Lung (tissue), 11 donors: ENCODE measurements at regions not wholly inside any gene's neighbourhood (a gene's known extent, or its start where the extent isn't known, plus 50 kb on each side); places are given as distances from the start of the nearest gene placed in this dataset.
A peak's percentile ranks its signal among the peaks of the same experiment; 100 is the strongest.

Experiments
- ATAC-seq: fragments of 200-7000 bp; cut with Tn5 transposase; one replicate; pipeline ENCODE4 v1.9.1; 2020; ENCODE audit warnings: moderate number of reproducible peaks; ENCODE audit not compliant: insufficient read depth, low FRiP score
- DNase-seq, 3 donors: peaks; one replicate each; pipeline ENCODE4 v3.0.0-alpha.2; 2013 to 2017
- H3K27ac ChIP-seq, 2 donors: one replicate each; pipeline ENCODE4 v1.5.1; 2013; ENCODE audit warnings: mild to moderate bottlenecking in 2 of 2, moderate library complexity in 2 of 2, control low read depth in 1 of 2, inconsistent platforms in 1 of 2, low read depth in 1 of 2, low read length in 1 of 2
- H3K27me3 ChIP-seq, 3 donors: one replicate each; pipeline ENCODE4 v1.5.1; 2013; ENCODE audit warnings: low read length in 2 of 3; ENCODE audit not compliant: control insufficient read depth in 3 of 3, insufficient read depth in 3 of 3
- H3K36me3 ChIP-seq, 4 donors: one replicate each; pipeline ENCODE4 v1.5.1; 2013; ENCODE audit warnings: low read length in 4 of 4, mild to moderate bottlenecking in 1 of 4, moderate library complexity in 1 of 4; ENCODE audit not compliant: control insufficient read depth in 4 of 4, insufficient read depth in 4 of 4
- H3K4me1 ChIP-seq, 5 donors: one replicate each; pipeline ENCODE4 v1.5.1; 2013; ENCODE audit warnings: low read length in 5 of 5, mild to moderate bottlenecking in 2 of 5, moderate library complexity in 1 of 5; ENCODE audit not compliant: control insufficient read depth in 5 of 5, insufficient read depth in 5 of 5
- H3K4me3 ChIP-seq: one replicate; pipeline ENCODE4 v1.5.1; 2013; ENCODE audit warnings: mild to moderate bottlenecking, control low read depth, moderate library complexity
- H3K9ac ChIP-seq, 2 donors: one replicate each; pipeline ENCODE4 v1.5.1; 2013; ENCODE audit warnings: low read length in 2 of 2, control low read depth in 1 of 2; ENCODE audit not compliant: insufficient read depth in 1 of 2
- H3K9me3 ChIP-seq, 4 donors: one replicate each; pipeline ENCODE4 v1.5.1; 2013; ENCODE audit warnings: low read length in 3 of 4, mild to moderate bottlenecking in 1 of 4, moderate library complexity in 1 of 4; ENCODE audit not compliant: control insufficient read depth in 4 of 4, insufficient read depth in 3 of 4
- WGBS, 2 donors: extraction: QIAGEN DNeasy Blood & Tissue Kit; methylation state at CpG; one replicate each; pipeline ENCODE4 v1.1.7; 2013; 5-methylcytosine and 5-hydroxymethylcytosine counted together
- TF ChIP-seq, protein P1 (sequence below): IDR thresholded peaks from 2 replicates; pipeline ENCODE4 v1.5.1; 2012; ENCODE audit warnings: mild to moderate bottlenecking; ENCODE audit errors: control extremely low read depth, extremely low read depth
- donor health status: control.
- donor health status: control.
- donor health status: Bipolar disorder and iron deficiency.
- donor health status: healthy.
- donor health status: DM: yes; HTN: yes; CAD: no.

DNA sequence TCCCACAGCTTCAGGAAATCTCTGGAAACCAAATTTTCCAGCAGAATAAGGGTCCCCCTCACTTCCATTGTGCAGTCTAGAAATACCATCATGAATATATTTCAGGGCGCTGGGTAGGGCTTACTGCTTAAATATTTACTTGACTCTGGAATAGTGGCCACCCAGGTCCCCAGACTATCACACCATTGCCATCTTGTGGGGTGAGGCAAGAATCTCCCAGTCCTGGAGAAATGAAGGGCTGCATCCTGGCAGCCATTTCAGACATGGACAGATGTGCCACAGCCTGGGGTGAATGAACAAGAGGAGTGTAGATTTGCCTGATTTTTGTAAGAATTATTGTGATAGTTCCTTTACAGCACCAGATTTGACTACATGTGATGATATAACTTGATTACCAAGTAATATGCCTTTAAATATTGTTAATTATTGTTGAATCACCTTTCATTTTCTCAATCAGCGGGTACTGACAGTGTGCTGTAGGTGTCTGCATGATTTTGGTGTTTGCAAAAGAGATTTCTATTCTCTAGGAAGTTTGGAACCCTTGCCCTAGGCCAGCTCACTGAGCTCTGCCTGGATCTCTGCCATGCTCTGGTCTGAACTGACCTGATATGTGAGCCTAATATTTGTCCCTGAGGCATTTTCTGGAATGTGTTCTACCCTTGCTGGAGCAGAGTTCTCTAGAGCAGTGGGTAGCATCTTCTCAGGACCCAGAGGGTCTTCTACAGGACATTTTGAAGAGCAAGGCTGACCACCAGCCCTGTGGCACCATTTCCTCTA lies 183.4 kb downstream of the KIT start:
- WGBS, 2 donors = 72 to 80% methylated on average over 2 of the region's 2 CpGs
- TF ChIP-seq, protein P1, sequence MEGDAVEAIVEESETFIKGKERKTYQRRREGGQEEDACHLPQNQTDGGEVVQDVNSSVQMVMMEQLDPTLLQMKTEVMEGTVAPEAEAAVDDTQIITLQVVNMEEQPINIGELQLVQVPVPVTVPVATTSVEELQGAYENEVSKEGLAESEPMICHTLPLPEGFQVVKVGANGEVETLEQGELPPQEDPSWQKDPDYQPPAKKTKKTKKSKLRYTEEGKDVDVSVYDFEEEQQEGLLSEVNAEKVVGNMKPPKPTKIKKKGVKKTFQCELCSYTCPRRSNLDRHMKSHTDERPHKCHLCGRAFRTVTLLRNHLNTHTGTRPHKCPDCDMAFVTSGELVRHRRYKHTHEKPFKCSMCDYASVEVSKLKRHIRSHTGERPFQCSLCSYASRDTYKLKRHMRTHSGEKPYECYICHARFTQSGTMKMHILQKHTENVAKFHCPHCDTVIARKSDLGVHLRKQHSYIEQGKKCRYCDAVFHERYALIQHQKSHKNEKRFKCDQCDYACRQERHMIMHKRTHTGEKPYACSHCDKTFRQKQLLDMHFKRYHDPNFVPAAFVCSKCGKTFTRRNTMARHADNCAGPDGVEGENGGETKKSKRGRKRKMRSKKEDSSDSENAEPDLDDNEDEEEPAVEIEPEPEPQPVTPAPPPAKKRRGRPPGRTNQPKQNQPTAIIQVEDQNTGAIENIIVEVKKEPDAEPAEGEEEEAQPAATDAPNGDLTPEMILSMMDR = no peak
- Histone ChIP-seq H3K9ac (no peak overlapping the region), H3K4me3 (no peak overlapping the region), H3K9me3 (no peaks in the 10 kb centered on the region), H3K36me3 (no peaks in the 10 kb centered on the region), H3K27ac (no peak overlapping the region), H3K27me3 (no peaks in the 10 kb centered on the region), H3K4me1 (peaks cover 0 to 21% (median 2%) of the 10 kb centered on the region in 5 donors)
- ATAC-seq = no peak
- peak in 1 of 3 donors; percentile 28 for DNase-seq

DNA sequence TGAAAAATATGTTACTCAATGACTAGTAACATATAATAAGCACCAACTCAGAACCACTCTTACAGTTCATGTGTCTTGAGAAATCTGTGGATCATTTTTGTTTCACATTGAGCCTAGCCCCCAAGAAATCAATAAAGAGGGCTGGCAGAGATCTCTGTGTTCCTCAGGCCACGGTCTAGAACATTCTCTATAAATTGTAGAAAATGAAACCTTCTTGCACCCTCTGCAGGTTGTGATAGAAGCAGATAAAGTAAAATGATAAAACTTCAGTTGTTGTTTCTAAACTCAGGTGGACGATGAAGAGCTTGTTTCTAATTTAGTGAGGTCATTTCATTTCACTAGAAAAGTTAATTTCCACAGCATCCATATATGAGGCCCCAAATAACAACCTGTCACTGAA lies 182.7 kb downstream of the KIT start:
- H3K9me3 ChIP-seq = no peaks in the 10 kb centered on the region
- H3K27me3 ChIP-seq = no peaks in the 10 kb centered on the region
- TF ChIP-seq, protein P1 = no peak
- H3K4me1 ChIP-seq = peaks cover 0 to 21% (median 2%) of the 10 kb centered on the region in 5 donors
- no peak overlapping the region for H3K27ac ChIP-seq
- WGBS, 2 donors = 35 to 51% methylated on average over 2 of the region's 2 CpGs
- H3K4me3 ChIP-seq = no peak overlapping the region
- no peak overlapping the region for H3K9ac ChIP-seq
- DNase-seq (no peak), ATAC-seq (no peak)
- H3K36me3 ChIP-seq = no peaks in the 10 kb centered on the region

DNA sequence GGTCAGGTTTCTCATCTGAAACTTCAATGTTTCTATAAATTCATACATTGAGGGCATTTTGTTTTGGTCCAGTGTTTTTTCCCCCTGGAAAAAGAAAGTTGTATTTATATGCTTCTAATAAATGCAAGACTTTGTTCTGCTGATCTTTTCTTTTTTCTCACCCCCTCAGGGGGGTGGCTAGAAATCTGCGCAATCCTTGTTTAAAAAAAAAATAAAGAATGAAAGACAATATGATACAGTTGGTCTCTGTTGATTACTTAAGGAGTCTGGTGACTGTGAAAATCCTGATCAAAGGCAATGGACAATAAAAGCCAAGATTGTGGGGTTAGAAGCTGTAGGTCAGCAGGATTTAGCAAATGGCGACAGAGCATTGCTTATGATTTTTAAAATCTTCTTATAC lies 180.5 kb downstream of the KIT start:
- no peaks in the 10 kb centered on the region for H3K27me3 ChIP-seq
- no peak for DNase-seq
- H3K9ac ChIP-seq = no peak overlapping the region
- no peak for ATAC-seq
- peaks cover 0 to 21% (median 2%) of the 10 kb centered on the region in 5 donors for H3K4me1 ChIP-seq
- TF ChIP-seq, protein P1 = no peak
- H3K4me3 ChIP-seq = no peak overlapping the region
- WGBS, 2 donors = 95 to 98% methylated on average over 2 of the region's 2 CpGs
- H3K36me3 ChIP-seq = no peaks in the 10 kb centered on the region
- no peak overlapping the region for H3K27ac ChIP-seq
- no peaks in the 10 kb centered on the region for H3K9me3 ChIP-seq
